NCI-H2171 (cell line): ENCODE measurements at regions not wholly inside any gene's neighbourhood (a gene's known extent, or its start where the extent isn't known, plus 50 kb on each side); places are given as distances from the start of the nearest gene placed in this dataset.

Experiments used
- DNase-seq: peaks from one replicate; lab custom pipeline; 2025; lab: John Stamatoyannopoulos, UW

GRCh38 chr9:95756986-95757385, 118.5 kb upstream of the ERCC6L2 start:
- no peak for DNase-seq

GRCh38 chr9:95756101-95756500, 119.4 kb upstream of the ERCC6L2 start:
- no peak for DNase-seq

- DNase-seq = no peak
Measured at GRCh38 chr9:95755421-95755730, 120.1 kb upstream of the ERCC6L2 start.

GRCh38 chr9:95754533-95755420, 120.7 kb upstream of the ERCC6L2 start:
- no peak for DNase-seq

- DNase-seq = no peak
Measured at GRCh38 chr9:95753762-95754465, 121.6 kb upstream of the ERCC6L2 start.

GRCh38 chr9:95752129-95752731, 123.3 kb upstream of the ERCC6L2 start:
- DNase-seq = no peak

- no peak for DNase-seq
Measured at GRCh38 chr9:95751520-95751790, 124.0 kb upstream of the ERCC6L2 start.

- DNase-seq = no peak
Measured at GRCh38 chr9:95750725-95751519, 124.6 kb upstream of the ERCC6L2 start.

- DNase-seq = no peak
Measured at GRCh38 chr9:95749493-95749892, 126.0 kb upstream of the ERCC6L2 start.

- DNase-seq = no peak
Measured at GRCh38 chr9:95746408-95747180, 128.9 kb upstream of the ERCC6L2 start.

GRCh38 chr9:95742821-95743220, 132.7 kb upstream of the ERCC6L2 start:
- no peak for DNase-seq

- DNase-seq = no peak
Measured at GRCh38 chr9:95741631-95742030, 133.9 kb upstream of the ERCC6L2 start.

GRCh38 chr9:95740217-95741004, 135.1 kb upstream of the ERCC6L2 start:
- DNase-seq = no peak

GRCh38 chr9:95738438-95738837, 137.1 kb upstream of the ERCC6L2 start:
- DNase-seq = no peak

GRCh38 chr9:95736891-95737522, 138.5 kb upstream of the ERCC6L2 start:
- DNase-seq = no peak

GRCh38 chr9:95736370-95736769, 139.1 kb upstream of the ERCC6L2 start:
- DNase-seq = no peak

- DNase-seq = no peak
Measured at GRCh38 chr9:95735701-95736100, 139.8 kb upstream of the ERCC6L2 start.

GRCh38 chr9:95733741-95734666, 141.5 kb upstream of the ERCC6L2 start:
- DNase-seq = no peak
